ENCODE measurements at regions not wholly inside any gene's neighbourhood (a gene's known extent, or its start where the extent isn't known, plus 50 kb on each side); places are given as distances from the start of the nearest gene placed in this dataset.
"Not testable (repeated sequence)": the region's sequence is repeated elsewhere in the genome, so short reads cannot be mapped to it uniquely, and the experiment has no call there.

GRCh38 chrX:115408771-115409400, 119.4 kb downstream of the LUZP4 start:
- DNase-seq = no peak

GRCh38 chrX:115409551-115409950, 120.0 kb downstream of the LUZP4 start:
- DNase-seq = no peak

- no peak for DNase-seq
These were observed 121.4 kb downstream of the LUZP4 start for GRCh38 chrX:115410731-115411428.

GRCh38 chrX:115413246-115413878, 123.8 kb downstream of the LUZP4 start:
- no peak for DNase-seq

- no peak for DNase-seq
These were observed 129.6 kb downstream of the LUZP4 start for GRCh38 chrX:115419069-115419468.

GRCh38 chrX:115423086-115423485, 133.6 kb downstream of the LUZP4 start:
- no peak for DNase-seq

GRCh38 chrX:115425359-115425758, 135.6 kb upstream of the PLS3 start:
- DNase-seq = no peak

- no peak for DNase-seq
These were observed 133.0 kb upstream of the PLS3 start for GRCh38 chrX:115427861-115428410.

GRCh38 chrX:115434834-115435233, 126.1 kb upstream of the PLS3 start:
- not testable (repeated sequence) for DNase-seq

GRCh38 chrX:115437841-115438595, 123.0 kb upstream of the PLS3 start:
- DNase-seq = no peak

GRCh38 chrX:115448146-115448545, 112.8 kb upstream of the PLS3 start:
- DNase-seq = no peak

GRCh38 chrX:115449742-115450141, 111.2 kb upstream of the PLS3 start:
- DNase-seq = no peak

GRCh38 chrX:115452251-115452650, 108.7 kb upstream of the PLS3 start:
- DNase-seq = no peak

- DNase-seq = no peak
These were observed 100.8 kb upstream of the PLS3 start for GRCh38 chrX:115459883-115460880.

GRCh38 chrX:115462406-115462805, 98.6 kb upstream of the PLS3 start:
- DNase-seq = no peak

- DNase-seq = no peak
These were observed 93.0 kb upstream of the PLS3 start for GRCh38 chrX:115467961-115468360.

- no peak for DNase-seq
These were observed 88.8 kb upstream of the PLS3 start for GRCh38 chrX:115472131-115472530.

GRCh38 chrX:115486510-115486909, 74.5 kb upstream of the PLS3 start:
- no peak for DNase-seq

- DNase-seq = no peak
These were observed 73.4 kb upstream of the PLS3 start for GRCh38 chrX:115487608-115488007.

GRCh38 chrX:115490814-115491213, 70.2 kb upstream of the PLS3 start:
- DNase-seq = no peak

GRCh38 chrX:115491766-115492165, 69.2 kb upstream of the PLS3 start:
- no peak for DNase-seq

GRCh38 chrX:115493015-115493414, 68.0 kb upstream of the PLS3 start:
- no peak for DNase-seq
